Neutrophil (primary cell): ENCODE measurements at regions not wholly inside any gene's neighbourhood (a gene's known extent, or its start where the extent isn't known, plus 50 kb on each side); places are given as distances from the start of the nearest gene placed in this dataset.

Experiments used
- H3K27ac ChIP-seq: fragments of 200-600 bp; sonication (generic); 2 replicates; pipeline ENCODE4 v1.5.1; 2016; ENCODE audit warnings: mild to moderate bottlenecking, moderate library complexity
- H3K27me3 ChIP-seq: fragments of 200-600 bp; sonication (generic); 2 replicates; pipeline ENCODE4 v1.6.0; 2016; ENCODE audit warnings: mild to moderate bottlenecking
- H3K36me3 ChIP-seq: fragments of 200-600 bp; sonication (generic); 2 replicates; pipeline ENCODE4 v1.5.1; 2017
- H3K4me1 ChIP-seq, 2 experiments: fragments of 200-600 bp in 1 of 2; sonication (generic) in 1 of 2; 1 replicate in 1 of 2; 2 replicates in 1 of 2; pipeline versions ENCODE4 v1.5.1 to v1.6.1; 2013 to 2016; ENCODE audit warnings: low read depth in 1 of 2, low read length in 1 of 2, mild to moderate bottlenecking in 1 of 2, moderate library complexity in 1 of 2; ENCODE audit not compliant: control insufficient read depth in 1 of 2, insufficient read depth in 1 of 2
- H3K4me3 ChIP-seq, 2 experiments: fragments of 200-600 bp in 1 of 2; sonication (generic) in 1 of 2; 1 replicate in 1 of 2; 2 replicates in 1 of 2; pipeline ENCODE4 v1.5.1; 2013 to 2016; ENCODE audit warnings: low read depth in 1 of 2, low read length in 1 of 2, mild to moderate bottlenecking in 1 of 2, moderate library complexity in 1 of 2
- H3K9me3 ChIP-seq: fragments of 200-600 bp; sonication (generic); 2 replicates; pipeline ENCODE4 v1.5.1; 2016
- CTCF ChIP-seq: fragments of 200-600 bp; sonication (generic); IDR thresholded peaks from 2 replicates; pipeline ENCODE4 v1.5.1; 2016; ENCODE audit warnings: antibody characterized with exemption

GRCh38 chr2:18498531-18498930 is 61.9 kb downstream of the RDH14 start:
- no peak for TF ChIP-seq CTCF
- H3K4me1 ChIP-seq = no peaks in the 10 kb centered on the region
- no peak overlapping the region for H3K27ac ChIP-seq
- H3K4me3 ChIP-seq = no peak overlapping the region
- H3K9me3 ChIP-seq = no peaks in the 10 kb centered on the region
- no peaks in the 10 kb centered on the region for H3K27me3 ChIP-seq
- H3K36me3 ChIP-seq = no peaks in the 10 kb centered on the region

GRCh38 chr2:18496516-18496915 is 63.9 kb downstream of the RDH14 start:
- no peaks in the 10 kb centered on the region for H3K9me3 ChIP-seq

GRCh38 chr2:18495058-18495457 is 65.4 kb downstream of the RDH14 start:
- no peaks in the 10 kb centered on the region for H3K36me3 ChIP-seq
- H3K27me3 ChIP-seq = no peaks in the 10 kb centered on the region
- H3K4me1 ChIP-seq = no peaks in the 10 kb centered on the region
- no peaks in the 10 kb centered on the region for H3K9me3 ChIP-seq
- no peak for TF ChIP-seq CTCF
- H3K4me3 ChIP-seq = no peak overlapping the region
- H3K27ac ChIP-seq = no peak overlapping the region

More at GRCh38 chr2:18496516-18496915, 63.9 kb downstream of the RDH14 start:
- Histone ChIP-seq H3K4me3 (no peak overlapping the region), H3K27me3 (no peaks in the 10 kb centered on the region), H3K36me3 (no peaks in the 10 kb centered on the region), H3K4me1 (no peaks in the 10 kb centered on the region), H3K27ac (no peak overlapping the region)
- TF ChIP-seq CTCF = no peak

GRCh38 chr2:18492721-18493120 is 67.7 kb downstream of the RDH14 start:
- TF ChIP-seq CTCF = no peak
- Histone ChIP-seq H3K27me3 (no peaks in the 10 kb centered on the region), H3K4me1 (no peaks in the 10 kb centered on the region), H3K36me3 (no peaks in the 10 kb centered on the region), H3K27ac (no peak overlapping the region), H3K4me3 (no peak overlapping the region), H3K9me3 (no peaks in the 10 kb centered on the region)

- Histone ChIP-seq H3K27ac (no peak overlapping the region), H3K27me3 (no peaks in the 10 kb centered on the region), H3K9me3 (no peaks in the 10 kb centered on the region), H3K36me3 (no peaks in the 10 kb centered on the region), H3K4me1 (no peaks in the 10 kb centered on the region), H3K4me3 (no peak overlapping the region)
- no peak for TF ChIP-seq CTCF
Observed at GRCh38 chr2:18491577-18491976, 68.9 kb downstream of the RDH14 start.

- no peaks in the 10 kb centered on the region for H3K4me1 ChIP-seq
- H3K36me3 ChIP-seq = no peaks in the 10 kb centered on the region
- no peaks in the 10 kb centered on the region for H3K9me3 ChIP-seq
Observed at GRCh38 chr2:18490901-18491300, 69.6 kb downstream of the RDH14 start.

More at GRCh38 chr2:18490901-18491300, 69.6 kb downstream of the RDH14 start:
- Histone ChIP-seq H3K4me3 (no peak overlapping the region), H3K27ac (no peak overlapping the region), H3K27me3 (no peaks in the 10 kb centered on the region)
- no peak for TF ChIP-seq CTCF
